SKM-1 (cell line): ENCODE measurements at regions not wholly inside any gene's neighbourhood (a gene's known extent, or its start where the extent isn't known, plus 50 kb on each side); places are given as distances from the start of the nearest gene placed in this dataset.
"Not testable (repeated sequence)": the region's sequence is repeated elsewhere in the genome, so short reads cannot be mapped to it uniquely, and the experiment has no call there.

Source experiments
- DNase-seq: peaks from one replicate; lab custom pipeline; 2025; ENCODE audit not compliant: unreplicated experiment; lab: John Stamatoyannopoulos, UW

DNA sequence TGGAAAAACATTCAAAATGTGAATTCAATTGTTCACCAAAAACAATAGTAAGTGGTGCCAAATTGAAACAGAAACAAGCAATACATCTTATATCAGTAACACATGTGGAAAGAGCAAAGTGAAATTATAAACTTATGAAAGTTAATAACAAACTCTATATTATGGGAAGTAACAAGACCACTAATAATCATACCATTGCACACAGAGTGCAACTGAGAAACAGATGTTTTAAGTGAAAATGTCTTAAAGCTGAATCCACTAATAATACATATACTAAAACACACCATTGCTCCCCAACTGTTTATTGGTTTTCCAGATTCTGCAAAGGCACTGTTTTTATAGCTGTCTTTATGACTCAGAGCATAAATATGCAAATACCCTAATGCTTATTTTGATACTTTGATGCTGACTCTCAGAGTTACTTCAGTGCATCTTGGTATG is 292.3 kb downstream of the RFPL4B start:
- DNase-seq, result no peak

DNA sequence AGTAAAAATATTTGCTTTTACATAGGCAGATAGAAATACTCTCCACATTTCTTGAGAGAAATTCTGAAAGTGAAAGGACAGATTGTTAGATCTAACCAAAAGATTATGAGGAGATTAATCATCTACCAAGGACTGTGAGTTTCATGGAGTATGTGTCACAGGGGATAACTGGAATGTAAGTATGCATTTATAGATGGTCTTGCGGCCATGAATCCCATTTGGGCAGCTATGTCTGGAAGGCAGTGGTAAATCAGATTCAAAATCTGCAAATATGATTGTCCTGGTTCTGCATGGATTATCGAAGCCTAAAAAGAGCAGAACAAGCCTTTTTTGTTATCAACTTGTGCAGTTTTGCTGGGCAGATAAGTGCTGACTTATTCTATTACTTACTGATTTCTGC is 293.8 kb downstream of the RFPL4B start:
- DNase-seq, result no peak

DNA sequence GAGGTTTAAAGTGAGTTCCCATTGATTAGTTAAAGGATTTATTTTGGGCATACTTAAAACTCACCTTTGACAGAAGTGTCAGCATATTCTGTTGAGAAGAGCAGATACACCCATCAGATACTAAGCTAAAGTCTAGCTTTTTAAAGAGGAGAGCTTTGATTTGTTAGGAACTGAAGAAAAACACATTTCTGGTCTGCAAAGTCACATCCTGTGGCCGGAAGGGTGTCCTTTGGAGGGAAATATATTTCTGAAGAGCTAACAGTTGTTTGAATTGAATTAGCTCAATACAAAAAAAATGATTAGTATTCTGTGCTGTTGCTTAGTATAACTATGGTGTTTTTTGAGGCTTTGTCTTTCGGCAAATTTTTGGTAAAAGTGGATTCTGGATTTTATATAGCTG is 302.7 kb downstream of the RFPL4B start:
- DNase-seq, result no peak

DNA sequence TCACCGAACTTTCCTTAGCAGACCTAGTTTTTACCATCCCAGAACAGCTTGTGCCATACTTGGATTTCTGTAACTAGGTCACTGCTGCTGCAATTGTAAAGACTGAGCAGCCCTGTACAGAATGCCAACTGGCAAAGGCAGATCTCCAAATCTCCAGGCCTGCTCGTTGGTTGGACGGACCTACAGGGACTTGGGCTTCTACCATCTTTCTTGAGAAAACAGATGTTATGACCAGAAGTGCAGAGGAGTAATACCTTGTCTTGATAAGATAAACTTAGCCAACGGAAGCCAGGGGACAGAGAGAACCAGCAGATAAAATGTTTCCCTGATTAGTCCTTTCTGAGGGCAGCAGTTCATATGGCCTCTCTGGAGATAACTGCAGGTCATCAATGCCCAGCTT is 304.1 kb downstream of the RFPL4B start:
- no peak for DNase-seq

DNA sequence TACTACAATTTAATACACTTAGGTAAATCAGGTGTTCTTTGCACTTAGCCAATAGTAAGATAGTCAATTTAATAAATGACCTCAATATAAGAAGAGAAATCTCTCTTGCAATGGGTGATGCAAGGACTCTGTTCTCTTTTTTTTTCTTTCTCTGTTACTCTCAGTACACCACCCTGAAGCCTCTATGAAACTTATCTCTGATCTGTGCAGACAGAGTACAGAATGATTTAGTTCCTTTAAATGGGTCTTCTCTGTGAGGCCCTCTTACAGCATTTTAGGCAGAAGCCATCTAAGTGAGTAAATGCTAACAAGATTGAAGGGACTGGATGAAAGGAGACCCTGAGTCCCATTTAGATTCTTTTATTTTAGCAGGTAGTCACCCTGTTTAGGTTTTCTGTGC is 312.8 kb downstream of the RFPL4B start:
- no peak for DNase-seq

DNA sequence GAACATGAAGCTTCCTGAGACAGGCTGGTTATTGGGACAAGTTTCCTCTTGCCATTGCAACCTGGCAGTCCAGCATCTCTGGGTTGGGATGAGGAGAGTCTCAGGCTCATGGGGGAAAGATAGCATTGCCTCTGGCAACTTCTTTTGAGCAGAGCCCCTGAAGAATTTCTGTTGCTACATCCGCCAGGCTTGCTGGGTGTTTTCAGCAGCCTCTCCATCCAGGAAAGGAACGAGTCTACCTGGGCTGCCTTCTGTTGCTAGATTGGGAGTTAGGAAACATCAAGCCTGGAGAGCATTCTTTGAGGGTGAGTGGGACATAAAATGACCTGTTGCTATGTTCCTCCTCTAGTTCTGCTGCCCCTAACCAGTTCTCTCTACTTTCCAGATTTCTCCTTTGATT is 313.5 kb downstream of the RFPL4B start:
- no peak for DNase-seq

DNA sequence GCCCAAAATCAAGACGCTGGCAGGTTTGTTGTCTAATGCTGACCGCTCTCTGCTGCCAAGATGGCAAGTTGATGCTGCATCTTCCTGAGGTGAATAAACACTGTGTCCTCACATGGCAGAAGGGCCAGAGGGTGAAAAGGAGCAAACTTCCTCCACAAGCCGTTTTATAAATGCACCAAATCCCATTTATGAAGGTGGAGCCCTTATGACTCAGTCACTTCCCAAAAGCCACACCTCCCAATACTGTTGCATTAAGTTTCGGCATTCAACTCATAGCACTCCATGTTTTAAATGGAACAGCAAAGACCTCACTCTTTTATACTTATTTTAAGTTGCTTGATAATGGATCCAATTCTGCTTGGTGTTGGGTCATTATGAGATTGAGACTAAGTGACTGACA is 316.6 kb downstream of the RFPL4B start:
- DNase-seq, result no peak

DNA sequence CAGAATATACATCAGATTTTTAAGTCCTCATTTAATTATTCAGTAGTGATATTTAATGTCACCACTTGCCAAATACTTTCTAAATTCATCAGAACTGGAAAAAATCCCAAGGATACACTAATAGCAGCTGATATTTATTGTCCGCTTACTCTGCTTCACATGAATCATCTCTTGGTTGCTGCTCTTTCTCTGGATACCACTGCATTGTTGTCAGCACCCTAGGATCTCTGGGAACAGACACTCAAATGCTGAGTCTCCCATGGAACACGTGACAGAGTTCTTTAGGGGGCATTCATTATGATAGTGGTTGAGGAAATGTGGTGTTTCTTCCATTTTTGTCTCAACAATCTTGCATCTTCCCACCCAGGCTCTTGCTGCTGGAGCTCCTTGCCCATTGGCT is 318.0 kb downstream of the RFPL4B start:
- no peak for DNase-seq

DNA sequence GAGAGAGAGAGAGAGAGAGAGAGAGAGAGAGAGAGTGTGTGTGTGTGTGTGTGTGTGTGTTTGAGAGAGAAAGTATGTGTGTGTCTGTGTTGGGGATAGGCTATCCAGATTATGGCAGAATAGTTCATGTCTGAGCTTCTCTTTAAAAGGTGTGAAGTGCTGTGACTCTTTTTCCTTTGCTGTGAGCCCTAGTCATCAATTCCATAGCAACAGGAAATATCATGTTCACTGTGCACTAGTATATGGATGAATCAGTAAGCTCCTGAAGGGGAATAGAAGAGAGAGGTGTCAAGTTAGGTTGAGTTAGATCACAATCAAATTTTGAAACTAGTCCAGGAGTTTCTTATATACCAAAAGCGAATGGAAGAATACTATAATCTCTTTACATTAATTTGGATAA is 318.7 kb downstream of the RFPL4B start:
- DNase-seq, result no peak

DNA sequence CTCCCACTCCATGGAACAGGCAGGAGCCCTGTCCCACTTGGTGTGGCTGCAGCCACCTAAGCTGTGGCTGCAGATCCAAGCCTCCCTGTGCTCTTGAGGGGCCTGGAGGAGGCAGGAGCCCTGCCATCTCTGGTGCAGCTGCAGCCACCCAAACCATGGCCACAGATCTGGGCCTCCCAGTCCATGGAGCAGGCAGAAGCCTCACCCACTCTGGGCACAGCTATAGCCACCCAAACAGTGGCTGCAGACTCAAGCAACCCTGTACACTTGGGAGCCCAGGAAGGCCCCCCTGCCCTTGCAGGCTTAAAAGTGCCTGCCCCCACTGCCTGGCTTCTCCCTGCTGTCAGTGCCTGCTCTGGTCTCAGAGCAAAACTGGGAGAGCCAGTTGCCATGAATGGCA is 320.3 kb downstream of the RFPL4B start:
- no peak for DNase-seq

DNA sequence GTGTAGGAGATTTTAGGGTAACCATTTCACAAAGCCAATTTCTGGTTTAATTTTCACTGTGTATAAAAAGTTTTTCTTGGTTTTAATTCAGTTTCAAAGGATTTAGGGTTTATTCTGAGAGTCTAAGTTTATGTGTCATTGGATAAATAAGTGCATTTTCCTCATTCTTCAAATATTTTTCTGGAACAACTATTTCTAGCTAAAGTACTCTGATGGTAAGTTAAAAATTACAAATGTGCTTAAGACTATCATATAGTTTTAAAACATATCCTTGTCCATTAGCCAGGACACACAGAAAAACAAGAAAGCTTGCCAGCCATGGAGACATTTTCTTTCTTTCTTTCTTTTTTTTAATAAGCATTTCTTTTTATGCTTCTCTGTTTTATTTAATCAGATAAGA is 333.0 kb downstream of the RFPL4B start:
- no peak for DNase-seq

DNA sequence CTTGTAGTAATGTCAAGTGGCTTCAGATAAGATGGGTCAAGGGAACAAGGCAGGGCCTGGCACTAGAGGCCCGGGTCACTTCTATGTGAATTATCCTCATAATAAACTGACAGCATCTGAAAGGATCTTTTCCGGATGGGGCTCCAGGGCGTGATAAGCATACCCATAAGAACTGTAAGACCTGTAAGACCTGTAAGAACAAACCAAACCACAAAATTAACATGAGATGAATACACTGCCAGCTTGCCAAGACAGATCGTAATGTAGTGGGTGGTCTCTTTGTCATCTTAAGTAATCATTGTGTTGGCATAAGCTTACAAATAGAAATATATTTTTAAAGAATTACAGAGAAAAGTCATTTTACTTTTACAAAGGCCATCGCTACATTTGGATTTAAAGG is 334.9 kb downstream of the RFPL4B start:
- no peak for DNase-seq

DNA sequence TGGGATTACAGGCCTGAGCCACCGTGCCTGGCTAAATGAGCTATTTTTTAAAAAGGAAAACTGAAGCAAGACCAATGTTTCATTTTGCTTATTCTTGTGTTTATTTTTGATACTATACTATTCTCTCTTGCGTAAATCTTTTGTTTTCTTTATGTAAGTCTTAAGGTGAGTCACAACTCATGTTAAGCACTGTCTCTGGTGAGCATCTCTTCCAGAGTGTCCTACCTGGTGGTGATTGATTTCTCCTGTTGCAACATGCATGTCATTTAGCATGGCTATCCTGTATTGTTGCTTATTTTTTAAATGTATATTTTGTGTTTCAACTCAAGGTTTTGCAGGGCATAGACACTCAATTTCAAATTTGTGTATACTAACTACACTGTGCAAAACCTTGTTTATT is 336.0 kb downstream of the RFPL4B start:
- DNase-seq, result no peak

DNA sequence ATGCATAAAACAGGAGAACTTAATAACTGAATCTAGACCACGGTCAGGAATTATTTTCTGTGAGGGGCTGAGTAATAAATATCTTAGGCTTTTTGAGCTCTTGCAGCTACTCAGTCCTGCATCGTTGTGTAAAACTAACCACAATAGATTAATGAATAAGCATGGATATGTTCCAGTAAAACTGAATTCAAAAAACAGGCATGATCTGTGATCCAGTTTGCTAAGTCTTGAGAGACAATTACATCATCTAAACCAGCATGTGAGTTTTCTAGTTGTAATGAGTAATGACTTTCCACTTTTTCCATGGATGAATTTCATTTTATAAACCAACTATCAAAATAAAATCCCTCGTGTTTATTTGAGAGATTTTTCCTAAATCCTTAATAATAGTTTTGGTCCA is 336.8 kb downstream of the RFPL4B start:
- no peak for DNase-seq

DNA sequence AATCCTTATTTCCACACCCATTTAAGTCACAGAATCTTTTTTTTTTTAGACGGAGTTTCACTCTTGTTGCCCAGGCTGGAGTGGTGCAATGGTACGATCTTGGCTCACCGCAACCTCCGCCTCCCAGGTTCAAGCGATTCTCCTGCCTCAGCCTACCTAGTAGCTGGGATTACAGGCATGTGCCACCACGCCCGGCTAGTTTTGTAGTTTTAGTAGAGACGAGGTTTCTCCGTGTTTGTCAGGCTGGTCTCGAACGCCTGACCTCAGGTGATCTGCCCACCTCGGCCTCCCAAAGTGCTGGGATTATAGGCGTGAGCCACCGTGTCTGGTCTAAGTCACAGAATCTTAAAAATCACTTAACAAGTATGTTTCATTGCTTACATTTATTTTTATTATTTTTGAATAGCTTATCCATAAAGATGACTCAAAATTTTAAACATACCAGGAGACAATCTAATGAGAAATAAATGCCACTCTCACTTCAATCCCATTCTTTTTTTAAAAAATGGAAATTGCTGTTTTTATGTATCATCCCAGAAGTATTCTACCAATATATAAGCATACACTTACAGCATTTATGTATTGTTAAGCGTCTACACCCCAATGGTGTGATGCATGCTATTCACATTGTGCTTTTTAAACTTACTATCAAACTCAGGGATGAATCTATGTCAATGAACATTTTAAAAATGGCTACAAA is 338.5 kb downstream of the RFPL4B start:
- not testable (repeated sequence) for DNase-seq

DNA sequence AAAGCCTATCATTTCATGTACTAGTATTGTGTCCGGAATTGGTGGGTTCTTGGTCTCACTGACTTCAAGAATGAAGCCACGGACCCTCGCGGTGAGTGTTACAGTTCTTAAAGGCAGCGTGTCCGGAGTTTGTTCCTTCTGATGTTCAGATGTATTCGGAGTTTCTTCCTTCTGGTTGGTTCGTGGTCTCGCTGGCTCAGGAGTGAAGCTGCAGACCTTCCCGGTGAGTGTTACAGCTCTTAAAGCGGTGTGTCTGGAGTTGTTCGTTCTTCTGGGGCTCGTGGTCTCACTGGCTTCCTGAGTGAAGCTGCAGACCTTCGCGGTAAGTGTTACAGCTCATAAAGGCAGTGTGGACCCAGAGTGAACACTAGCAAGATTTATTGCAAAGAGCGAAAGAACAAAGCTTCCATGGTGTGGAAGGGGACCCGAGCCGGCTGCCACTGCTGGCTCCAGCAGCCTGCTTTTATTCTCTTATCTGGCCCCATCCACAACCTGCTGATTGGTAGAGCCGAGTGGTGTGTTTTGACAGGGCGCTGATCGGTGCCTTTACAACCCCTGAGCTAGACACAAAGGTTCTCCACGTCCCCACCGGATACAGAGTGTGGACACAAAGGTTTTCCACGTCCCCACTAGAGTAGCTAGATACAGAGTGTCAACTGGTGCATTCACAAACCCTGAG is 341.5 kb downstream of the RFPL4B start:
- DNase-seq, result not testable (repeated sequence)

DNA sequence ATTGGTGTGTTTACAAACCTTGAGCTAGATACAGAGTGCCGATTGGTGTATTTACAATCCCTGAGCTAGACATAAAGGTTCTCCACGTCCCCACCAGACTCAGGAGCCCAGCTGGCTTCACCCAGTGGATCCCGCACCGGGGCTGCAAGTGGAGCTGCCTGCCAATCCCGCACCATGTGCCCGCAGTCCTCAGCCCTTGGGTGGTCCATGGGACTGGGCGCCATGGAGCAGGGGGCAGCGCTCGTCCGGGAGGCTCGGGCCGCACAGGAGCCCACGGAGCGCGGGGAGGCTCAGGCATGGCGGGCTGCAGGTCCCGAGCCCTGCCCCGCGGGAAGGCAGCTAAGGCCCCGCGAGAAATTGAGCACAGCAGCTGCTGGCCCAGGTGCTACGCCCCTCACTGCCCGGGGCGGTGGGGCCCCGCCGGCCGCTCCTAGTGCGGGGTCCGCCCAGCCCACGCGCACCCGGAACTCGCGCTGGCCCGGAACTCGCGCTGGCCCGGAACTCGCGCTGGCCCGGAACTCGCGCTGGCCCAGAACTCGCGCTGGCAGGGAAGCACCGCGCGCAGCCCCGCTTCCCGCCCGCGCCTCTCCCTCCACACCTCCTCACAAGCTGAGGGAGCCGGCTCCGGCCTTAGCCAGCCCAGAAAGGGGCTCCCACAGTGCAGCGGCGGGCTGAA is 342.2 kb downstream of the RFPL4B start:
- not testable (repeated sequence) for DNase-seq

DNA sequence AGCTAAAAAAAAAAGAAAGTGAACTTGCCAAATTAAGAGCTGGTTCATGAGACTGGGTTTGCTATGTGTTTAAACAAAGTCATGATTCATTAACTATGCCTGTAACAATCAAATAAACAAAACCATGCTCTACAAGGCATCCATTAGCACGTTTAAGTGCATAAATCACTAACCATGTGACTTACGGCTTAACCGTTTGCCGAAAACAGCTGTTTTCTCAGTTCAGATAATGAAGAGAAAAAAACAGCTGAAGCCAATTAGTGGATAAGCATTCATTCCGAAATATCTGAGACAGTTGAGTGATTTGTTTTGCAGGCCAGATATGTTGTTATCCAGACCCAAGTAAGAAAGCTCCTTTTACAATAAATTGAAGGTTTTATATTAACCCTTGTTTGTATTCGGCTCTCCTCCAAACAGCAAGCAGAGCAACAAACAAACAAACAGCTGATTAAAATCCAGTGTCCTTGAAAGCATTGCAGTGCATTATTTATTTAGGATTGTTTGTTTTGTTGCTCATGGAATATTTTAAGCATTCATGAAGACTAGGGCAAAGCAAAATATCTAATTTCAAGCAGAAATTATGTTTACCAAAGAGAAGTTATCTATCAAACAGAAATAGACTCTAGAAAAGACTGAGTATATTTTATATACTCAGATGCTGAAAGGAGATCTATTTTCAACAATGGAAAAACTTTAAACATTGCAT is 343.5 kb downstream of the RFPL4B start:
- DNase-seq, result no peak

DNA sequence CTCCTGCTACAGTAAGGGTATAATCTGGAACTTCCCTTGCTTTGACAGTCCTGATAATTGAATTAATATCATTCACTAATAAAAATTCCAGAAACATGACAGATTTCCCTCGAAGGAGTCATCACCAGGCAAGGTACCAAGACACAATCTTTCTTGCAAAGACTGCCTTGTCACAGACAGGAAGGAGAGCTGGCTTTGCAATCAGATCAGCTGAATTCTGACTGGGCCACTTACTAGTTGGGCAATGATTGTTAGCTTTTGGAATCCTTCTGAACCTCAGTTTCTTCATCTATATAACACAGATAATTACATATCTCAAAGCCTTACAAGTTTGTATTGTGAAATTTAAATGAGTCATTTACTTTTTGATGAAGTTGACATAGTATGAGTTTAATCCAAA is 344.2 kb downstream of the RFPL4B start:
- no peak for DNase-seq

DNA sequence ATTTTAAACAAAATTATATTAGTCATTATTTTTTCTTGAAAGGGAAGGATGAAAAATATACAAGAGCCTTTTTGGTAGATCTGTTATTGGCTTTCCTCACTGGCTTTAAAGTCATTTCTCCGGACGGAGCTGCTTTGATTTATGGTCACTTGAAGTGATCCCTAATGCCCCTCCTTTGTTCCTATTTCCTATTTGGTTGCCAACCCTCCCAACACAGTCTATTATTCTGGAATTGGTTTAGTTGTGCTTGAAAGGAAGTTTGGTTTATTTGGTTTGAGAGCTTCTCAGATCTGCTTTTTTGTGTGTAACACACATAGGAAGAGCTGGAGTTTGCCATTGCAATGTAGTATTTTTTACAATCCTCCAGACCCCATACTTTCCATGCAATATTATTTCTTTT is 347.9 kb downstream of the RFPL4B start:
- DNase-seq, result no peak

DNA sequence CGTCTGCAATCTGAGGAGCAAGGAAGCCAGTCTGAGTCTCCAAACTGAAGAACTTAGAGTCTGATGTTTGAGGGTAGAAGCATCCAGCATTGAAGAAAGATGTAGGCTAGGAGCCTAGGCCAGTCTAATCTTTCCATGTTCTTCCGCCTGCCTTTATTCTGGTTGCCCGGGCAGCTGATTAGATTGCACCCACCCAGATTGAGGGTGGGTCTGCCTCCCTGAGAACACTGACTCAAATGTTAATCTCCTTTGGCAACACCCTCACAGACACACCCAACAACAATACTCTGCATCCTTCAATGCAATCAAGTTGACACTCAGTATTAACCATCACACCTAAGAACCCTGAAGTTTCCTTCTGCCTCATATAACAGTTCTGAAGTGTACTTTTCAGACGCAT is 350.1 kb downstream of the RFPL4B start:
- no peak for DNase-seq

DNA sequence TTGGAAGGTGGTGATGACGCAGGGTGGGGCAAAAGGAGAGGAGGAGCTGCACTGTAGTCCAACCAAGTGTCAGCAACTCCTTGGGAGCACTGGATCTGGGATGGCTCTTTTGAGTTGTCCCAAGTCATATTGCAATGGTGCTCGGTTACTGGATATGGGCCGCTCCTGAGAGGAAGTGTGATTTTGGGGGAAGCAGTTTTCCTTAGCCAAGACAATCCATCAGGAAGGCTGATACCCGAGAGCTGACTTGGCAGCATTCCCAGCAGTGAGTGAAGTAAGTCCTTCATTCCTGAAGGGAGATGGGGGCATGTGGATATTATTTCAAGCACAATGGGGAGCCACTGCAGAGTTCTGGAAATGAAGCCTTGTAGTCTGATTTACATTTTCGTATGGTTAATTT is 354.1 kb downstream of the RFPL4B start:
- DNase-seq, result no peak
